DLD1 (cell line): ENCODE measurements at regions not wholly inside any gene's neighbourhood (a gene's known extent, or its start where the extent isn't known, plus 50 kb on each side); places are given as distances from the start of the nearest gene placed in this dataset.
"Not testable (repeated sequence)": the region's sequence is repeated elsewhere in the genome, so short reads cannot be mapped to it uniquely, and the experiment has no call there.

Source experiments
- in situ Hi-C: cut with HindIII; loops from 2 replicates; pipeline ENCODE4 v1.10.0; 2017; ENCODE audit warnings: low sequenced_read_pairs

- in situ Hi-C loops, result no loop called here
Observed at GRCh38 chr16:26569793-26570192, 496.9 kb upstream of the C16orf82 start.

GRCh38 chr16:26578748-26579147 is 488.0 kb upstream of the C16orf82 start:
- in situ Hi-C loops, result no loop called here

GRCh38 chr16:26583803-26584202 is 482.9 kb upstream of the C16orf82 start:
- in situ Hi-C loops, result no loop called here

- in situ Hi-C loops, result no loop called here
Observed at GRCh38 chr16:26593700-26594099, 473.0 kb upstream of the C16orf82 start.

GRCh38 chr16:26594666-26595065 is 472.1 kb upstream of the C16orf82 start:
- in situ Hi-C loops, result no loop called here

GRCh38 chr16:26595199-26595598 is 471.5 kb upstream of the C16orf82 start:
- in situ Hi-C loops, result no loop called here

- in situ Hi-C loops, result not testable (repeated sequence)
Observed at GRCh38 chr16:26596033-26596432, 470.7 kb upstream of the C16orf82 start.

GRCh38 chr16:26598061-26598460 is 468.7 kb upstream of the C16orf82 start:
- in situ Hi-C loops, result no loop called here

GRCh38 chr16:26598998-26599784 is 467.5 kb upstream of the C16orf82 start:
- in situ Hi-C loops, result no loop called here

- in situ Hi-C loops, result no loop called here
Observed at GRCh38 chr16:26599785-26600104, 467.0 kb upstream of the C16orf82 start.

GRCh38 chr16:26601335-26601734 is 465.4 kb upstream of the C16orf82 start:
- in situ Hi-C loops, result no loop called here

GRCh38 chr16:26605626-26606271 is 461.0 kb upstream of the C16orf82 start:
- in situ Hi-C loops, result no loop called here

- in situ Hi-C loops, result no loop called here
Observed at GRCh38 chr16:26606381-26607150, 460.2 kb upstream of the C16orf82 start.

- in situ Hi-C loops, result no loop called here
Observed at GRCh38 chr16:26614237-26614841, 452.4 kb upstream of the C16orf82 start.

- in situ Hi-C loops, result no loop called here
Observed at GRCh38 chr16:26623442-26623841, 443.3 kb upstream of the C16orf82 start.

GRCh38 chr16:26627958-26628357 is 438.8 kb upstream of the C16orf82 start:
- in situ Hi-C loops, result no loop called here

GRCh38 chr16:26631365-26631764 is 435.4 kb upstream of the C16orf82 start:
- in situ Hi-C loops, result not testable (repeated sequence)

- in situ Hi-C loops, result no loop called here
Observed at GRCh38 chr16:26642047-26642664, 424.6 kb upstream of the C16orf82 start.

GRCh38 chr16:26643519-26643918 is 423.2 kb upstream of the C16orf82 start:
- in situ Hi-C loops, result no loop called here

- in situ Hi-C loops, result no loop called here
Observed at GRCh38 chr16:26644912-26645543, 421.7 kb upstream of the C16orf82 start.

- in situ Hi-C loops, result no loop called here
Observed at GRCh38 chr16:26645614-26646013, 421.1 kb upstream of the C16orf82 start.
